UCSD-AML1 (cell line): ENCODE measurements at regions not wholly inside any gene's neighbourhood (a gene's known extent, or its start where the extent isn't known, plus 50 kb on each side); places are given as distances from the start of the nearest gene placed in this dataset.
A peak's percentile ranks its signal among the peaks of the same experiment; 100 is the strongest.

Source experiments
- DNase-seq: peaks from one replicate; lab custom pipeline; 2025; ENCODE audit not compliant: unreplicated experiment; lab: John Stamatoyannopoulos, UW

- no peak for DNase-seq
These were observed 257.8 kb downstream of the COX7C start for GRCh38 chr5:86875539-86875938.

GRCh38 chr5:86878250-86878649, 260.5 kb downstream of the COX7C start:
- no peak for DNase-seq

GRCh38 chr5:86879086-86879485, 261.3 kb downstream of the COX7C start:
- DNase-seq: no peak

- no peak for DNase-seq
These were observed 262.6 kb downstream of the COX7C start for GRCh38 chr5:86880344-86880743.

GRCh38 chr5:86880785-86881492, 263.2 kb downstream of the COX7C start:
- peak; percentile 33 for DNase-seq

- no peak for DNase-seq
These were observed 263.9 kb downstream of the COX7C start for GRCh38 chr5:86881493-86882090.

GRCh38 chr5:86884608-86885007, 266.9 kb downstream of the COX7C start:
- DNase-seq: no peak

GRCh38 chr5:86885011-86885410, 267.3 kb downstream of the COX7C start:
- DNase-seq: no peak

GRCh38 chr5:86885489-86886230, 267.9 kb downstream of the COX7C start:
- no peak for DNase-seq

- no peak for DNase-seq
These were observed 272.6 kb downstream of the COX7C start for GRCh38 chr5:86890375-86890774.

- no peak for DNase-seq
These were observed 276.3 kb downstream of the COX7C start for GRCh38 chr5:86894056-86894455.

- no peak for DNase-seq
These were observed 279.2 kb downstream of the COX7C start for GRCh38 chr5:86896916-86897315.

- no peak for DNase-seq
These were observed 291.9 kb downstream of the COX7C start for GRCh38 chr5:86909418-86910295.

GRCh38 chr5:86917117-86917579, 299.4 kb downstream of the COX7C start:
- no peak for DNase-seq

GRCh38 chr5:86918246-86918645, 300.5 kb downstream of the COX7C start:
- DNase-seq: no peak

GRCh38 chr5:86926033-86926432, 308.3 kb downstream of the COX7C start:
- no peak for DNase-seq

- no peak for DNase-seq
These were observed 311.5 kb downstream of the COX7C start for GRCh38 chr5:86929123-86929766.

- DNase-seq: no peak
These were observed 315.9 kb upstream of the RASA1 start for GRCh38 chr5:86951761-86952160.

- DNase-seq: no peak
These were observed 302.8 kb upstream of the RASA1 start for GRCh38 chr5:86964889-86965288.

- DNase-seq: no peak
These were observed 299.4 kb upstream of the RASA1 start for GRCh38 chr5:86968301-86968753.

GRCh38 chr5:86970361-86970760, 297.3 kb upstream of the RASA1 start:
- no peak for DNase-seq
